ENCODE measurements at regions not wholly inside any gene's neighbourhood (a gene's known extent, or its start where the extent isn't known, plus 50 kb on each side); places are given as distances from the start of the nearest gene placed in this dataset.
"Not testable (repeated sequence)": the region's sequence is repeated elsewhere in the genome, so short reads cannot be mapped to it uniquely, and the experiment has no call there.

GRCh38 chr2:113341191-113341869 lies 62.6 kb upstream of the PAX8 start:
- no peak for DNase-seq (ENCODE audit: low read depth in 3 of 3)

GRCh38 chr2:113337809-113338208 lies 59.1 kb upstream of the PAX8 start:
- DNase-seq (ENCODE audit: low read depth in 3 of 3) = no peak

GRCh38 chr2:113336040-113336439 lies 57.3 kb upstream of the PAX8 start:
- DNase-seq (ENCODE audit: low read depth in 3 of 3) = not testable (repeated sequence)

GRCh38 chr2:113334147-113334546 lies 55.4 kb upstream of the PAX8 start:
- DNase-seq (ENCODE audit: low read depth in 3 of 3) = no peak

GRCh38 chr2:113333735-113334134 lies 55.0 kb upstream of the PAX8 start:
- not testable (repeated sequence) for DNase-seq (ENCODE audit: low read depth in 3 of 3)

GRCh38 chr2:113330060-113330767 lies 51.5 kb upstream of the PAX8 start:
- not testable (repeated sequence) for DNase-seq (ENCODE audit: low read depth in 3 of 3)

GRCh38 chr2:113328973-113329372 lies 50.3 kb upstream of the PAX8 start:
- DNase-seq (ENCODE audit: low read depth in 3 of 3) = not testable (repeated sequence)

- DNase-seq (ENCODE audit: low read depth in 3 of 3) = not testable (repeated sequence)
Measured at GRCh38 chr2:113328572-113328971, 49.9 kb upstream of the PAX8 start.

Data from stimulated activated CD4-positive, alpha-beta T cell treated with anti-CD3 and anti-CD28 coated beads, TNF-alpha, amount 100 ng/mL, for 4 hours (primary cell).